Renal cortical epithelial cell (primary cell): ENCODE measurements at regions not wholly inside any gene's neighbourhood (a gene's known extent, or its start where the extent isn't known, plus 50 kb on each side); places are given as distances from the start of the nearest gene placed in this dataset.

Source experiments
- DNase-seq: peaks from one replicate; pipeline ENCODE4 v3.0.0-alpha.2; 2011; ENCODE audit warnings: low read depth

- no peak for DNase-seq
Measured at GRCh38 chr22:46090631-46091201, 59.6 kb upstream of the PPARA start.

GRCh38 chr22:46091277-46091977 lies 58.9 kb upstream of the PPARA start:
- DNase-seq = no peak

- DNase-seq = no peak
Measured at GRCh38 chr22:46092011-46092410, 58.3 kb upstream of the PPARA start.

GRCh38 chr22:46092670-46093410 lies 57.5 kb upstream of the PPARA start:
- no peak for DNase-seq

GRCh38 chr22:46093796-46094195 lies 56.5 kb upstream of the PPARA start:
- no peak for DNase-seq

GRCh38 chr22:46094676-46095075 lies 55.6 kb upstream of the PPARA start:
- DNase-seq = no peak

GRCh38 chr22:46096051-46096450 lies 54.3 kb upstream of the PPARA start:
- no peak for DNase-seq

GRCh38 chr22:46096706-46097230 lies 53.6 kb upstream of the PPARA start:
- DNase-seq = no peak

- no peak for DNase-seq
Measured at GRCh38 chr22:46097268-46097900, 52.9 kb upstream of the PPARA start.

- no peak for DNase-seq
Measured at GRCh38 chr22:46098525-46099475, 51.5 kb upstream of the PPARA start.

- DNase-seq = no peak
Measured at GRCh38 chr22:46099740-46100139, 50.6 kb upstream of the PPARA start.

- DNase-seq = no peak
Measured at GRCh38 chr22:46100401-46101105, 49.8 kb upstream of the PPARA start.
